ENCODE measurements at regions not wholly inside any gene's neighbourhood (a gene's known extent, or its start where the extent isn't known, plus 50 kb on each side); places are given as distances from the start of the nearest gene placed in this dataset.

DNA sequence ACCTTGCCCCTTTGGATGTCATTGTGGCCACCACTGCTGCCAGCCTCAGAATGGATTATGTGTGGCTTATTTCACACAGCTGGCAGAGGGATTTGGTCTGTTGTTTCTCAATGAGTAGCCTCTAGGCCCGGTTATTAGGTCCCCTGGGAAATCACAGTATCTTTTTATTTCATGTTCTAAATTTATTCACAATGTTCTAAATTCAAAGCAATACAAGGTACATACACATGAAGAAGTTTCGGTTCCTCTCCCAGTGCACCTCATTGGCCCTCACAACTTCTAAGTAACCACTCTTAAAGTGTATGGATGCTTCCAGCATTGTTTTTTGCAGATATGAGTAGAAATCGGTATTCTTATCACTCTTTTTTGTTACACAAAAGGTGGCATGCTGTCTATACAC, 262.7 kb downstream of the RCHY1 start:
- TF ChIP-seq, protein P1, sequence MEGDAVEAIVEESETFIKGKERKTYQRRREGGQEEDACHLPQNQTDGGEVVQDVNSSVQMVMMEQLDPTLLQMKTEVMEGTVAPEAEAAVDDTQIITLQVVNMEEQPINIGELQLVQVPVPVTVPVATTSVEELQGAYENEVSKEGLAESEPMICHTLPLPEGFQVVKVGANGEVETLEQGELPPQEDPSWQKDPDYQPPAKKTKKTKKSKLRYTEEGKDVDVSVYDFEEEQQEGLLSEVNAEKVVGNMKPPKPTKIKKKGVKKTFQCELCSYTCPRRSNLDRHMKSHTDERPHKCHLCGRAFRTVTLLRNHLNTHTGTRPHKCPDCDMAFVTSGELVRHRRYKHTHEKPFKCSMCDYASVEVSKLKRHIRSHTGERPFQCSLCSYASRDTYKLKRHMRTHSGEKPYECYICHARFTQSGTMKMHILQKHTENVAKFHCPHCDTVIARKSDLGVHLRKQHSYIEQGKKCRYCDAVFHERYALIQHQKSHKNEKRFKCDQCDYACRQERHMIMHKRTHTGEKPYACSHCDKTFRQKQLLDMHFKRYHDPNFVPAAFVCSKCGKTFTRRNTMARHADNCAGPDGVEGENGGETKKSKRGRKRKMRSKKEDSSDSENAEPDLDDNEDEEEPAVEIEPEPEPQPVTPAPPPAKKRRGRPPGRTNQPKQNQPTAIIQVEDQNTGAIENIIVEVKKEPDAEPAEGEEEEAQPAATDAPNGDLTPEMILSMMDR (IDR thresholded peaks at IDR 0.05; ENCODE audit: low read depth, low read length), result no peak
- H3K4me3 ChIP-seq (ENCODE audit: low read depth, low read length), result no peak overlapping the region

DNA sequence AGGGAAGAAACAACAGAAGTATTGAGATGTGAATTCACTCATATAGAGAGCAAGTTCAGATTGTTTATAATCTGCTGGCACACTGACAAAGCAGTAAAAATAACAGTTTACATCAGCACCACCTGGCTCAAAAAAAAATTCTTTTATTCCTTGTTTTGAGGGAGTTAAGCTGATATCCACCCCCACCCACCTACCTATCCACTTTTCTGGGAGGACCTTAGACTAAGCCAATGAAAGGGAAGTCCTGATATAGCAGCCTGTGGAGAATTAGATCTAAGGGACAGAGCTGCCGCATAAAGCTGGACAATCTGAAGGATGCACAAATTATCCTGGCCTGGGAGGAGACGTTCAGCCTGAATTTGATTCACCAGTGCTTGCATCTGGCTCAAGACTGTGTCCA, 264.5 kb downstream of the RCHY1 start:
- TF ChIP-seq, protein P1 (IDR thresholded peaks at IDR 0.05; ENCODE audit: low read depth, low read length), result no peak
- H3K4me3 ChIP-seq (ENCODE audit: low read depth, low read length), result no peak overlapping the region

DNA sequence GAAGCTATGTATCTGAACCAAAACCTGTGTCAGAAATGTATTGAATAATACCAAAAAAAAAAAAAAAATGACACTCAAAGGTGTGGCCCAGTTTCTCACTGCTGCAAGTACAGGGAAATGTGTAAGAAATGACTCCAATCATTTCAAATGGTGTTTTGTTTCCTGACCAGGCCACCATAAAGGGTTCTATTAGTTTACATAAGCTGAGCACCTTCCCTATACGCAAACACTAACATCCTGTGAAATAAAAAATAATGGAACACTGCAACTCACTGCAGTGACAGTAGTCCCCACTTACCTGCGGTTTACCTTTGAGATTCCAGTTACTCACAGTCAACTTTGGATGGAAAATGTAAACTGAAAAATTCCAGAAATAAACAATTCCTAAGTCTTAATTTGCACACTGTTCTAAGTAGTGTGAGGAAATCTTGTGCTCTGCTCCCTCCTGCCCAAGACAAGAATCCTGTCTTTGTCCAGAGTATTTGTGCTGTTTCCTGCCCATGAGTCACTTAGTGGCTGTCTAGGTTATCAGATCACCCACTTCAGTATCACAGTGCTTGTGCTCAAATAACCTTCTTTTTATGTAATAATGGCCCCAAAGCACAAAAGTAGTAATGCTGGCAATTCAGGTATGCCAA, 265.3 kb downstream of the RCHY1 start:
- no peak overlapping the region for H3K4me3 ChIP-seq (ENCODE audit: low read depth, low read length)
- TF ChIP-seq, protein P1 (IDR thresholded peaks at IDR 0.05; ENCODE audit: low read depth, low read length), result no peak

DNA sequence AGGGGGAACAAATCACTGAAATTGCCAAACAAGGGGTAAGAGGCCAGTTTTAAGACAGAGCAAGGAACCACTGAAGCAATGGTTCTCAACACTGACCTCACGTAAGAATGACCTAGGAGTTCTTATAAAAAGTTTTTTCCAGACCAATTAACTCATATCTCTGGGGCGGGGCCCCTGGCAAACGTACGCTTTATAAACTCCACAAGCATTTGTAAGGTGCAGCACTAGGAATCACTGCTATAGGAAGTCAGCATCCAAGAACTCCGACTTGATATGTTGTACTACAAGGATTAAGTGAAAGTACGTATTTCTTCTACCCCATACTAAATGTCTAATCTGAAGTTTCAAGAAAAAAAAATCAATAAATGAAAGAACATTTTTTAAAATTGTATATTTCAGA, 269.9 kb downstream of the RCHY1 start:
- TF ChIP-seq, protein P1 (IDR thresholded peaks at IDR 0.05; ENCODE audit: low read depth, low read length), result no peak
- H3K4me3 ChIP-seq (ENCODE audit: low read depth, low read length), result no peak overlapping the region

DNA sequence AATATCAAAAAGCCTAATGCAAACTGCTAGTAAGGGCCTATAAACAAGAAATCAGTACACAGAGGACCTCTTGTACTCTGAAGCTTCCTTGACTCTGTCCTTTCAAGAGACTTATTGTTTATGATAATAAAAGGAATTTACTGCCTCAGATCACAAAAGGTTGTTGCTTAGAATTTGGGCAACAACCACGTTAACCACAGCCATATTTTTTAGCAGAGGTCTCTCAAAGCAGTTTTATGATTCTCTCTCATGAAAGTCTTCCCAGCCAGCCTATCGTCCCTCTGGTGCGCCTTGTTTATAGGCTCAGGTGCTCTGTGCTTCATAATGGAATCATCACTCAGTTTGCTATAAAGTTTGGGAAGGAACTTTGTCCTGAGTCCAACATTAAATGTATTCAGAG, 270.6 kb downstream of the RCHY1 start:
- no peak overlapping the region for H3K4me3 ChIP-seq (ENCODE audit: low read depth, low read length)
- TF ChIP-seq, protein P1 (IDR thresholded peaks at IDR 0.05; ENCODE audit: low read depth, low read length), result no peak

DNA sequence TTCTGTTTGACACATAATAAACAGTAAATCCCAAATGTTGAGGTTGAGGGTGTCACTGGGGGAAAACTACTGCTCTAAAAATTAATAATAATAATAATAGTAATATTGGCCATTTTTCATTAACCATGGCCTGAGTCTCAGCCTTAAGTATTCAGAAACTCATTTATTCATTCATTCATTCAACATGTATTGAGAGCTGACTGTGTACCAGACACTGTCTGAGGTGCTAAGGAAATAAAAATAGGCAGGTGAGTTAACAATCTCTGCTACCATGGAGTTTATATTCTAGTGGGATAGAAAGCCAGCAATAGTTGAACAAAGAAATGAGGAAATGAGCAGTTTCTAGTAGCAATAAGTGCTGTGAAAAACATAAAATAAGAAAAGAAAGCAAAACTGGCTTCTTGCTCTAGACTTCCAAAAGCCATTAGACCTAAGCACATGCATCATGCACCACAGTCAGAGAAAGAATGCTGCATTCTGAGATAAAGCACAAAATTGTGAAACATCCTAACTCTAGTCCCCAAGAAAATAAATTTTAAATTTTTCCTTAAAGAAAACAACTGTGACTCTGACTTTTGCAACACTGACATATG, 278.7 kb downstream of the RCHY1 start:
- no peak overlapping the region for H3K4me3 ChIP-seq (ENCODE audit: low read depth, low read length)
- TF ChIP-seq, protein P1 (IDR thresholded peaks at IDR 0.05; ENCODE audit: low read depth, low read length), result no peak

DNA sequence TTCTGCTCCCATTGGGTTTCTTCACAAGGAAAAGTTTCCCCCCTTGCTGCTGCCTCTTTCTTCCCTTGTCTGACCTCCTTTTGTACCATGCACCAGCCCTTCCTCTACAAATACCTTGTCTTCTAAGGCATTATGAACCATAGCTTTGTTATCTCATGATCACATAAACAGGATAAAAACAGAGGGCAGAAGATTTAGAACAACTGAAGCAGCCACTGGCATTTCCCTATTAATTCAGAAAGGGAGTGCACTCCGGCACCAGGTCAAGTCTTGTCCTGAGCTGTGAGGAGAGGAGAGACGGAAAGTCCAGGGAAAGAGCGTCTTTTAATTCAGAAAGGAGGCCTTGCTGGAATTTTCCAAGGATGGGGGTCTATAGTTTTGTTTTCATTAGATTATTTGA, 281.7 kb downstream of the RCHY1 start:
- TF ChIP-seq, protein P1 (IDR thresholded peaks at IDR 0.05; ENCODE audit: low read depth, low read length), result no peak
- no peak overlapping the region for H3K4me3 ChIP-seq (ENCODE audit: low read depth, low read length)
